ENCODE measurements at regions not wholly inside any gene's neighbourhood (a gene's known extent, or its start where the extent isn't known, plus 50 kb on each side); places are given as distances from the start of the nearest gene placed in this dataset.
A peak's percentile ranks its signal among the peaks of the same experiment; 100 is the strongest.
"Not testable (repeated sequence)": the region's sequence is repeated elsewhere in the genome, so short reads cannot be mapped to it uniquely, and the experiment has no call there.

DNA sequence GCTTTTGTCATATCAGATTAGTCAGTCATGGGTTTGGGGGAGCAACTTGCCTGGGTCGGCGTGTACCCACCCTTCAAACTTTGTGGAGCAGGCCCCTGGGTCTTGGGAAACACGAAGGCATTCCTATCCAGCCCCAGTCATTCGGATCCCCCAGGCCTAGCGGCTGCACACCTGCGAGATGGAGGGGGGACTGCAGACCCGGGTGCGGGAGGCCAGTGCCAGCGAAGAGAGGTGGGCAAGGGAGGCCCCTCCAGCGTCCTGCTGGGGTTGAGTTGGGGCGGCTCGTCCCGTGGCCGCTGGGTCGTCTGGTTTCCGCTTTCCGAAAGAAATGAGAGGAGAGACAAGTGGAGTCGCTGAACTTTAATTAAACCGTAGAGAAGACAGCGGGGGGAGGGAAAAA, 112.2 kb upstream of the FOXD4L5 start:
- DNase-seq, ATAC-seq: not testable (repeated sequence)

DNA sequence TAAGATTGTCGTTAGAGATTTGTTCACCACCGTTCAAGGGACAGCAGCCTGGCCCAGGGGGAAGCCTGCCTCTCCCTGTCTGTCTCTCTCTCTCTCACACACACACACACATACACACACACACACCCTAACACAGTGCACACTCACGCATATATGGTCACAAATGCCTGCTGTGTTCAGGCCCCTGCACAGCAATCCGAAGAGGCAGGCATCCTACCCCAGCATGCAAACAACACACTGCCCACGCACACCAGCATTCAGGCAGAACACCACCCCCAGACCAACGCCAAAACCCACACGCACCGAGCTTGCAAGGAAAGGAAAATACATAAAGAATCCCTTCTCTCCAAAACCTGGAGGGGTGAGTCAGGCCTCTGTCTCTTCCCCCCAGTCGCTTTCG, 111.6 kb upstream of the FOXD4L5 start:
- ATAC-seq, DNase-seq: not testable (repeated sequence)

DNA sequence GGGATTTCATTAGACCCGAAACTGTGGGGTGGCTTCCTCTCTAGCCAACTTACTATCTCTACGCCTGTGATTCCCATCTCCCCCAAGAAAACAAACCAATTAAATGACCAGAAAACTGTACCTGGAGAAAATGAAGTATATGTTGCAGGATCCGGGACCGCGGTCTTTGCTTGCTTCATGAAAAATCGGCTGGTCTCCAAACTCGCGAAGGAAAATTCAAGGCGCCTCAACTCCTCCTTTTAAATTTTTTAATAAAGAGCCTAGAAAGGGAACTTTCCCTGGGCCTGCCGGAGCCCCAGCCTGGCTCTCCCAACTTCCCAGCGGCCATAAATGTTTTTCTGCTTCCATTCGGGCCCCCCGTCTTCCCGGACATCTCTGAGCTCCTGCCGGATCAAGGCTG, 110.8 kb upstream of the FOXD4L5 start:
- not testable (repeated sequence) for DNase-seq, ATAC-seq

DNA sequence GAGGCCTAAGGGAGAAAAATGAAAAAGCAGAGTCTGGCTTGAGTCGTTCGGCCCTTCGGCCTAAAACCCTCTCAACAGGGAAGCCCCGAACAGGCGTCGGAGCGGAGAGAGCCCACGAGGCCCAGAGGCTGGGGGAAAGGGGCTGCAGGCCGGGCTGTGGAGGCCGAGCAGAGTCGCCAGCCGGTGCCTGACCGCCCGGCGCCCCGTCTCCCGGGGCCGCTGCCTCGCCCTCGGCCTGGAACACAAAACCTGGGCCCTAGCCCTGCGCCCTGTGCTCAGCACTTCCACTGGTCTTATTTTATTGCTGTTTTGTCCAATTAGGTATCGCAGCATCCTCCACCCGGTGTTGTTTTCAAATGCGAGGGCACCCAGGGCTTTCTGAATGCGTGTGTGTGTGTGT, 110.1 kb upstream of the FOXD4L5 start:
- ATAC-seq, DNase-seq: not testable (repeated sequence)

DNA sequence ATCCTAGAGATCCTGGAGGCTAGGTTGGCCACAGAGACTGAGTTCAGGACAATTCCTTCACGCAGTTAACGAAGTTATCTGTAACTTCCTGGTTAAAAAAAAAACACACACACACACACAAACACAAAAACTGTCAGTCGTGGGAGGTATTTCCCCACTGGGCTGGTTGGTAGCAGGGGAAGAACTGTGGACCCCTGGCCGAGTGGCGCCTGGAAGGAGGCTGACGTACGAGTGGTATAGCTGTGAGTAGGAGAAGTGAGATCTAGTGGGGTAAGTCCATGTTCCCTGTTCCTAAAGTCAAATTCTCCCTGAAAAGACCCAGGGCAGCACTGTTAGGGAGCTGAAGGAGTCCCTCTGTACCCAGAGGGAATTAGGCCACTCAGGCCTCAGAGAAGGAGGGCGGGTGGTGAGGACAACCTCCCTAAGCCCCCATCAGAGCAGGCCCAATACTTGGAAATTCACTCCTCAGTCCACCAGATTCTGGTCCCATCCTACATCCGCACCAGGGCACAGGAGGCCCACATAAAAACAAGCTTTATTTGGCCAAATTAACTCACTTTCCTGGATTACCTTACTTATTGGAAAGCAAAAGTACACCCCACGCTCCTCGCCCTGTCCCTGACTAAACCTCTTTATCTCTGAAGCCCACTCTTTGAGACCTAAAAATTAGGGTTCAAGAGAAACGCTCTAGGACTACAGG, 108.3 kb upstream of the FOXD4L5 start:
- ATAC-seq, DNase-seq: not testable (repeated sequence)

DNA sequence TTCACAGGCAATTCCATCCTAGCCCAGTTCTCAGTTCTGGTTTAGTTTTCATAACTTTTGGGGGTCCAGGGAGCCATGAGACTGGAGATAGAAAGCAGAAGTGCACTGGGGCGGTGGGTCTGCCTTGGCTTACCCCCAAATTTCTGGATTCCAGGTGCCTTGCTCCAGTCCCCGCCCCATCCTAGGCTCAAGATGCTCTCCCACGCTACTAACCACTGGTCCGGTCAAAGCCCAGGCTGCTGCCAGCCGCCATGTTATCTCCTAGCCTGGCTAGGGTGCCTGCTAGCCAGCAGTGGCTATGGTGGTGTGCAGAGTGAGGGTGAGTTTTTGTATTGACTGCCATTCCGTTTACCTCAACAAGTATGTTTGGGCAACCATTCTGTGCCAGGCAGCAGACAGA, 107.6 kb upstream of the FOXD4L5 start:
- ATAC-seq, DNase-seq: not testable (repeated sequence)

GRCh38 chr9:65389710-65390109, 104.7 kb upstream of the FOXD4L5 start:
- peak; percentile 16 for DNase-seq
- ATAC-seq: not testable (repeated sequence)

DNA sequence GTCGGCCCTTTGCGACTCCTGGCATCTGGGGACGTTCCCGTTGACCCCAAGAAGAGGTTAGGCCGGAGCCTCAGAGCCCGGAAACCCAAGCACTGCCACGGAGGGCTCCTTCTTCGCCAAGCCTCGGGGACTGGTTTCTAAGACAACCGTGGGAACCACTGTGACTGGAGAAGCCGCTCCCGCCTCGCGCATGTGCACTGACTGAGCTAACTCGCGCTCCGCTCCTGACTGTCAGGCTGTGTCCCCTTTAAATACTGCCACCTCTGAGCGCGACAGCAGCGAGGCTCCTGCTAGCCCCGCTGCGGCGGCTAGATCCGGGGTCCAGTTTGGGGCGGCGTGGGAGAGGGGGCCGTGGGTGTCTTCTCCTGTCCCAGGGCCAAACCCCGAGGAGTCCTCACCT, 104.2 kb upstream of the FOXD4L5 start:
- not testable (repeated sequence) for DNase-seq, ATAC-seq

DNA sequence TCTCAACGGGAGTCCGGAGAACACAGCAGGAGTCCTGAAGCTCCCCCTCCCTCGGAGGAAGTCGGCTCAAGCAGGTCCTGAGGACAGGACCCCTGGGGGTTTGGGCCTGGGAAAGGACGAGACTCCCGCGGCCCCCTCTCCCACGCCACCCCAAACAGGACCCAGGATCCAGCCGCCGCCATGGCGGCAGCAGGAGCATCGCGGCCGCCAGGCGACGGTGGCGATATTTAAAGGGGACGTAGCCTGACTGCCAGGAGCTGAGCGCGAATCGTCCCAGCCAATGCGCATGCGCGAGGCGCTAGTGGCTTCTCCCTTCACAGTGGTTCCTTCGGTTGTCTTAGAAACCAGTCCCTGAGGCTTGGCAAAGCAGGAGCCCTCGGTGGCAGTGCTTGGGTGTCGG, 101.7 kb upstream of the FOXD4L5 start:
- DNase-seq: peak; percentile 76
- peak; percentile 76 for ATAC-seq

GRCh38 chr9:65386191-65386590, 101.2 kb upstream of the FOXD4L5 start:
- ATAC-seq, DNase-seq: not testable (repeated sequence)

DNA sequence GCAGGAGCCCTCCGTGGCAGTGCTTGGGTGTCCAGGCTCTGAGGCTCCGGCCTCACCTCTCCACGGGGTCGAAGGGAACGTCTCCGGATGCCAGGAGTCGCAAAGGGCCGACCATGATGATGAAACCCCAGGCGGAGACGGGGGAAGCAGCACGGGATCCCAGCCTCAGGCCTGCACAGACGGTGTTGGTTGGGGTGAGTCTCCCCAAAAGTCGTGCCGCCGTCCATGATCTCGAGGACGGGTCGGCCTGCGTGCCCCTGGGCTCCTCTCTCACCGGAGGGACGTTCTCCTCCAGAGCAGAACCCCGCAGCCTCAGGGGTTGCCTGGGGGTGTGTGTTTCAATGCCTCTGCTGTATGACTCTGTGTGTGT, 100.6 kb upstream of the FOXD4L5 start:
- not testable (repeated sequence) for DNase-seq, ATAC-seq

GRCh38 chr9:65384759-65385654, 100.0 kb upstream of the FOXD4L5 start:
- ATAC-seq: not testable (repeated sequence)

GRCh38 chr9:65384066-65384465, 99.1 kb upstream of the FOXD4L5 start:
- peak; percentile 10 for DNase-seq
- ATAC-seq: not testable (repeated sequence)

More at GRCh38 chr9:65384759-65385654, 100.0 kb upstream of the FOXD4L5 start:
- not testable (repeated sequence) for DNase-seq

DNA sequence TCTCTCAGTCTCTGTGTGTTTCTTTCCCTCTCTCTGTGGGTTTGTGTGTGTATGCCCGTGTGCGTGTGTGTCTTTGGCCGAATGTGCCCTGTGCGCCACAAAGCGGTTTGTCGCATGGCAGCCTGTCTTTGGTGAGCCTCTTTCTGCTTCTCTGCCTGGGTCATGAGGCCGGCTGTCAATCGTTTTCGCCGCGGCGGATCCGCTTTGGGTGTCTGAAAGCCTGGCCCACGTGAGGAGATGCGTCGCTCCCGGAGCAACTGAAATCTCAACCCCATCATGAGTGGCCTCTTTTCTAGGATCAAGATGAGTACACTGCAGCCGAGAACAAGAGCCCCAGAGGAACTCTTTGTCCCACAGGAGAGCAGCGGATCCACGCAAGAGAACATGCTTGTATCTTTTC, 98.6 kb upstream of the FOXD4L5 start:
- ATAC-seq: not testable (repeated sequence)

GRCh38 chr9:65382701-65383318, 97.8 kb upstream of the FOXD4L5 start:
- not testable (repeated sequence) for DNase-seq, ATAC-seq

More for the DNA sequence above, 98.6 kb upstream of the FOXD4L5 start:
- not testable (repeated sequence) for DNase-seq
